HUES48 (cell line): ENCODE measurements at regions not wholly inside any gene's neighbourhood (a gene's known extent, or its start where the extent isn't known, plus 50 kb on each side); places are given as distances from the start of the nearest gene placed in this dataset.
A peak's percentile ranks its signal among the peaks of the same experiment; 100 is the strongest.

ENCODE experiments used
- H3K27ac ChIP-seq: one replicate; pipeline ENCODE4 v1.7.0; 2013; ENCODE audit warnings: low read depth, low read length, inconsistent platforms
- H3K27me3 ChIP-seq: 2 replicates; pipeline ENCODE4 v1.6.1; 2013; ENCODE audit warnings: mild to moderate bottlenecking, low read length; ENCODE audit not compliant: control insufficient read depth, insufficient read depth
- H3K36me3 ChIP-seq: 2 replicates; pipeline ENCODE4 v1.6.1; 2013; ENCODE audit warnings: low read length; ENCODE audit not compliant: control insufficient read depth, insufficient read depth
- H3K4me1 ChIP-seq: 2 replicates; pipeline ENCODE4 v1.6.1; 2013; ENCODE audit warnings: mild to moderate bottlenecking, low read length; ENCODE audit not compliant: control insufficient read depth, insufficient read depth
- H3K4me3 ChIP-seq: 2 replicates; pipeline ENCODE4 v1.5.1; 2013; ENCODE audit warnings: mild to moderate bottlenecking, low read depth, low read length
- H3K9ac ChIP-seq: 2 replicates; pipeline ENCODE4 v1.6.1; 2013; ENCODE audit warnings: mild to moderate bottlenecking, low read depth, low read length, moderate library complexity
- H3K9me3 ChIP-seq: 2 replicates; pipeline ENCODE4 v1.6.1; 2013; ENCODE audit warnings: low read length; ENCODE audit not compliant: control insufficient read depth, insufficient read depth

GRCh38 chr9:126275386-126276001 is 51.1 kb upstream of the MVB12B start:
- Histone ChIP-seq H3K27ac (no peak overlapping the region), H3K9me3 (no peaks in the 10 kb centered on the region), H3K9ac (peak overlapping the region; percentile 22; the same call in 1 of the 2 replicates), H3K4me3 (no peak overlapping the region), H3K36me3 (no peaks in the 10 kb centered on the region), H3K27me3 (no peaks in the 10 kb centered on the region), H3K4me1 (peaks cover 10% of the 10 kb centered on the region)

- H3K9ac ChIP-seq: no peak overlapping the region; the same call in 1 of the 2 replicates
- no peaks in the 10 kb centered on the region for H3K27me3 ChIP-seq
- H3K4me3 ChIP-seq: no peak overlapping the region
- peaks cover 10% of the 10 kb centered on the region for H3K4me1 ChIP-seq
- no peak overlapping the region for H3K27ac ChIP-seq
- no peaks in the 10 kb centered on the region for H3K36me3 ChIP-seq
- no peaks in the 10 kb centered on the region for H3K9me3 ChIP-seq
Observed at GRCh38 chr9:126276056-126276728, 50.4 kb upstream of the MVB12B start.
